ENCODE measurements at regions not wholly inside any gene's neighbourhood (a gene's known extent, or its start where the extent isn't known, plus 50 kb on each side); places are given as distances from the start of the nearest gene placed in this dataset.

GRCh38 chr20:16209951-16210361 is 363.3 kb downstream of the KIF16B start:
- H3K79me2 ChIP-seq (ENCODE audit: control insufficient read depth, insufficient read depth, low read length), result no peaks in the 10 kb centered on the region
- H3K27ac ChIP-seq (ENCODE audit: insufficient read depth, low read length), result no peak overlapping the region
- H3K9me3 ChIP-seq (ENCODE audit: control insufficient read depth, insufficient read depth, low read depth, low read length), result no peaks in the 10 kb centered on the region
- no peak overlapping the region for H2AFZ ChIP-seq (ENCODE audit: low read length)
- no peaks in the 10 kb centered on the region for H3K27me3 ChIP-seq (ENCODE audit: control insufficient read depth, insufficient read depth, low read length)
- TF ChIP-seq EZH2 (IDR thresholded peaks at IDR 0.05; ENCODE audit: low read length, missing control alignments) (no peak), CTCF (conservative IDR thresholded peaks at IDR 0.05 in 1 of 2, IDR thresholded peaks at IDR 0.05 in 1 of 2; ENCODE audit: low read depth in 1 of 2, low read length in 2 of 2) (no peak)
- no peak overlapping the region for H3K4me3 ChIP-seq (replicated peaks in 1 of 4; ENCODE audit: control extremely low read depth in 1 of 4, insufficient read depth in 1 of 4, low read depth in 3 of 4, low read length in 4 of 4)
- H4K20me1 ChIP-seq (ENCODE audit: control insufficient read depth, extremely low read depth, insufficient read depth, low read length), result no peaks in the 10 kb centered on the region
- DNase-seq (ENCODE audit: low read depth in 2 of 2), result no peak
- no peaks in the 10 kb centered on the region for H3K36me3 ChIP-seq (ENCODE audit: control insufficient read depth, insufficient read depth, low read length)
- no peaks in the 10 kb centered on the region for H3K4me1 ChIP-seq (ENCODE audit: control insufficient read depth, extremely low read depth, insufficient read depth, low read length)
- H3K4me2 ChIP-seq (ENCODE audit: extremely low read depth, insufficient read depth, low read length), result no peak overlapping the region
- no peak overlapping the region for H3K9ac ChIP-seq (ENCODE audit: insufficient read depth, low read length)

- no peaks in the 10 kb centered on the region for H3K9me3 ChIP-seq (ENCODE audit: control insufficient read depth, insufficient read depth, low read depth, low read length)
- no peak for TF ChIP-seq CTCF (conservative IDR thresholded peaks at IDR 0.05 in 1 of 2, IDR thresholded peaks at IDR 0.05 in 1 of 2; ENCODE audit: low read depth in 1 of 2, low read length in 2 of 2)
- no peak for TF ChIP-seq EZH2 (IDR thresholded peaks at IDR 0.05; ENCODE audit: low read length, missing control alignments)
- no peaks in the 10 kb centered on the region for H4K20me1 ChIP-seq (ENCODE audit: control insufficient read depth, extremely low read depth, insufficient read depth, low read length)
- H2AFZ ChIP-seq (ENCODE audit: low read length), result no peak overlapping the region
- no peaks in the 10 kb centered on the region for H3K36me3 ChIP-seq (ENCODE audit: control insufficient read depth, insufficient read depth, low read length)
- no peak overlapping the region for H3K9ac ChIP-seq (ENCODE audit: insufficient read depth, low read length)
- H3K4me3 ChIP-seq (replicated peaks in 1 of 4; ENCODE audit: control extremely low read depth in 1 of 4, insufficient read depth in 1 of 4, low read depth in 3 of 4, low read length in 4 of 4), result no peak overlapping the region
- no peak overlapping the region for H3K4me2 ChIP-seq (ENCODE audit: extremely low read depth, insufficient read depth, low read length)
- no peaks in the 10 kb centered on the region for H3K79me2 ChIP-seq (ENCODE audit: control insufficient read depth, insufficient read depth, low read length)
- H3K4me1 ChIP-seq (ENCODE audit: control insufficient read depth, extremely low read depth, insufficient read depth, low read length), result no peaks in the 10 kb centered on the region
- H3K27ac ChIP-seq (ENCODE audit: insufficient read depth, low read length), result no peak overlapping the region
- DNase-seq (ENCODE audit: low read depth in 2 of 2), result no peak
- H3K27me3 ChIP-seq (ENCODE audit: control insufficient read depth, insufficient read depth, low read length), result no peaks in the 10 kb centered on the region
Observed at GRCh38 chr20:16209357-16209756, 363.9 kb downstream of the KIF16B start.

- Histone ChIP-seq H3K4me3 (replicated peaks in 1 of 4; ENCODE audit: control extremely low read depth in 1 of 4, insufficient read depth in 1 of 4, low read depth in 3 of 4, low read length in 4 of 4) (no peak overlapping the region), H2AFZ (ENCODE audit: low read length) (no peak overlapping the region), H3K79me2 (ENCODE audit: control insufficient read depth, insufficient read depth, low read length) (no peaks in the 10 kb centered on the region), H3K27ac (ENCODE audit: insufficient read depth, low read length) (no peak overlapping the region), H3K9me3 (ENCODE audit: control insufficient read depth, insufficient read depth, low read depth, low read length) (no peaks in the 10 kb centered on the region), H4K20me1 (ENCODE audit: control insufficient read depth, extremely low read depth, insufficient read depth, low read length) (no peaks in the 10 kb centered on the region), H3K9ac (ENCODE audit: insufficient read depth, low read length) (no peak overlapping the region), H3K4me2 (ENCODE audit: extremely low read depth, insufficient read depth, low read length) (no peak overlapping the region), H3K36me3 (ENCODE audit: control insufficient read depth, insufficient read depth, low read length) (no peaks in the 10 kb centered on the region), H3K4me1 (ENCODE audit: control insufficient read depth, extremely low read depth, insufficient read depth, low read length) (no peaks in the 10 kb centered on the region), H3K27me3 (ENCODE audit: control insufficient read depth, insufficient read depth, low read length) (no peaks in the 10 kb centered on the region)
- TF ChIP-seq EZH2 (IDR thresholded peaks at IDR 0.05; ENCODE audit: low read length, missing control alignments) (no peak), CTCF (conservative IDR thresholded peaks at IDR 0.05 in 1 of 2, IDR thresholded peaks at IDR 0.05 in 1 of 2; ENCODE audit: low read depth in 1 of 2, low read length in 2 of 2) (no peak)
- DNase-seq (ENCODE audit: low read depth in 2 of 2), result no peak
Observed at GRCh38 chr20:16208443-16208842, 364.8 kb downstream of the KIF16B start.

Data from fibroblast of lung (primary cell).